HT-29 (cell line): ENCODE measurements at regions not wholly inside any gene's neighbourhood (a gene's known extent, or its start where the extent isn't known, plus 50 kb on each side); places are given as distances from the start of the nearest gene placed in this dataset.

ENCODE experiments used
- DNase-seq: peaks from one replicate; pipeline ENCODE4 v3.0.0-alpha.2; 2015; ENCODE audit warnings: low spot score

DNA sequence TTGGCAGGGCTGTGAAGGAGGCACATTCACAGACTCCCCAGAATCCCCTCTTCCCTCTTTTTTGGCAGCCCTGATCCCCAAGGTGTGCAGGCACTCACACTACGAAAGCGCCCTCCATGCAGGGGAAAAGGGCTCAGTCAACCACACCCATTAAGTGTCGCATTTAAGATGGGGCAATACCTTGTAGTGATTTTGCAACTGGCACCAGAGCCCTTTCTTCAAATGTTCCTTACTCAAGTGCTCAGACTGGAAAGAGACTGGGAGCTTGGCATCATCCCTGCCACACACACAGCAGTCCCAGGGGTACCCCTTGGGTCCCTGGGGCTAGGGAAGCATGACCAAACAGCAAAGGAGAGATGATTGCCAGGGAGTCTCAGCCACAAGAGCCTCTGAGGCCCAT is 190.1 kb downstream of the HAUS1 start:
- no peak for DNase-seq

DNA sequence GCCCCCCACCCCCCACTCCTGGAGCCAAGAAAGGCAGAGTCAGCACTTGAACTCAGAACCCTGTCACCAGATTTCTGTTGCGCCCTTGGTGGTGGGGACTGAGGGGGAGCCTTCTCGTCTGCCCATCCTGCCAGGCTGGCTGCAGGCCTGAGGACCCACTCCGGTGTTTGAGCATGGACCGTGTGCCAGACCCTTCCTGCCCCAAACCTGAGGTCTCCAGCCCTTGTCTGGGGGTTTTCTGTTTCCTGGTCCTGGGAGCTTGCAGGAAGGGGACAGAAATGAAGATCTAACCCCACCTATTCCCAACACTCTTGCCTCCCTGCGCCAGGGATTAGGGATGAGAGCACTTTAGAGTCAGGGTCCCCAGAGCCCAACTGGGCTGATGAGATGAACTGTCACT is 190.6 kb downstream of the HAUS1 start:
- no peak for DNase-seq

GRCh38 chr18:46295416-46295815 is 191.2 kb downstream of the HAUS1 start:
- no peak for DNase-seq

- DNase-seq, result no peak
These were observed 192.5 kb downstream of the HAUS1 start for GRCh38 chr18:46296656-46297055.

DNA sequence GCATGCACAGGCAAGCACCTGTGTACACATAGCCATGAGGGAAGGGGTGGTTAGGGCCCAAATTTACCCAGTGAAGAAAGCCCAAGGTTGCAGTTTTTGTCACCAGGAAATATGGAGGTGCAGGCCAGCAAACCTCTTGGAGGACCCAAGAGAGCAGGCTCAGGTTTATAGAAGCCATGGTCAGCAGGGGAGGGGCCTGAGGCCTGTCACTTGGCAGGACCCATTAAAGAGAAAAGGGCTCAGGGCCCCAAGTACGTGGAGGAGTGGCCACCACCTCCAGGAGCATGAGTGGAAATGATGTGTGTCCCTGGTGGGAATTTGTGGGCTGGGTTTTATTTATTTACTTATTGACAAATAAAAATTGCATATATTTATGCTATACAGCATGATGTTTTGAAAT is 192.9 kb downstream of the HAUS1 start:
- DNase-seq, result no peak

GRCh38 chr18:46297621-46298020 is 193.4 kb downstream of the HAUS1 start:
- no peak for DNase-seq

DNA sequence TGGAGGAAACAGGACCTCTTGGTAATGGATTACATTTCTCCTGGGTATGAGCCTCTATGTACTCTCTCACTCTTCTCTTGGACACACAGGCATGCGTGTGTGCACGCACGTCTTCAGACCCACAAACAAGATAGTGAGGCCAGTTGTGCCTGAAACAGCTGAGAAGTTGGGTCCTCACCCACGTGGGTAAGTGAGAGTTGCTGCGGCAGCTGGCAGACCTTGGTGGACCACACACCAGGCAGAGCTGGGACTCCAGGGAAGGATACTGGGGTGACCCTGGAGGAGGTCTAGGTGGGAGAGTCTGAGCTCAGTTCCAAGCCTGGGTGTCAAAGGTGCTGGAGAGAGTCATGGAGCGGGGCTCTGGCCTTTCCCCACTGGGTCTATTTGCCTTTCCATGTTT is 194.3 kb downstream of the HAUS1 start:
- DNase-seq, result no peak

DNA sequence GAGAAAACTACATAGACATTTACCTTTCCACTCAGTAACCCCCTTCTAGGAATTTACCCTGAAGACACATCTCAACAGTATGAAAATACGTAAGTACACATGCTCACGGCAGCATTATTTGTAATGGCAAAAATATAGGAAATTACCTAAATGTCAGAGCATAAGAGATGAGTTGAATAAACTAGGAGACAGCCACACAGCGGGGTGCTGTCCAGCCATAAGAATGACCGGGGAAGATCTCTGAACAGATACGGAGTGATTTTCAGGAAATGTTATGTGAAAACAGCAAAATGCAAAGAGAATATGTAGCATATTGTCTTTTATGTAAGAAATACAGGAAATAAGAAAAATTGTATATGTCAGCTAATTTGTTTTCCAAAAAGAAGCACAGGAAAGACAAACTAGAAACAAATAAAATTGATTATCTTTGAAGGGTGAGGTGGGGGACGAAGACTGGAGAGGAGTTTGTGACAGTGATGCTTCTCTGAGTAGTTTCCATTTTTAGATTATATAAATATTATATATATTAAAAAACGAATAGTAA is 195.4 kb downstream of the HAUS1 start:
- no peak for DNase-seq

GRCh38 chr18:46301081-46301480 is 196.9 kb downstream of the HAUS1 start:
- no peak for DNase-seq

DNA sequence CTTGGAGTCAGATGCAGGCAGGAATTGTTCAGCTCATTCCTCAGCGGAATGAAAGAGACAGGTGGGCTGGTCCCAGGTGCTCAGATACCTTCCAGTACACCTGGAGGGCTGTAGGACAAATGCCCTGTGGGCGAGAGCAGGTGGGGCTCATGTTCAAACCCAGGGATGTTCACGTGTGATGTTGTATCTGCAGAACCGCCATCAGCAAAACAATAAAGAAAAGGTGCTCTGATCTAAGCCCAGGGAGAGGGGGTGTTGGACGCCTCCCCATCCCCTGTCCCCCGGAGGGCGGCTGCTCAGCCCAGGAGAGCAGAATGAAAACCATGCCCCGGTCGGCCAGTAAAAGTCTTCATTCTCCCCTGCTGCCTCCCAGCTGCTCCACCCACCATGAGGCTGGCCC is 197.4 kb downstream of the HAUS1 start:
- DNase-seq, result no peak

DNA sequence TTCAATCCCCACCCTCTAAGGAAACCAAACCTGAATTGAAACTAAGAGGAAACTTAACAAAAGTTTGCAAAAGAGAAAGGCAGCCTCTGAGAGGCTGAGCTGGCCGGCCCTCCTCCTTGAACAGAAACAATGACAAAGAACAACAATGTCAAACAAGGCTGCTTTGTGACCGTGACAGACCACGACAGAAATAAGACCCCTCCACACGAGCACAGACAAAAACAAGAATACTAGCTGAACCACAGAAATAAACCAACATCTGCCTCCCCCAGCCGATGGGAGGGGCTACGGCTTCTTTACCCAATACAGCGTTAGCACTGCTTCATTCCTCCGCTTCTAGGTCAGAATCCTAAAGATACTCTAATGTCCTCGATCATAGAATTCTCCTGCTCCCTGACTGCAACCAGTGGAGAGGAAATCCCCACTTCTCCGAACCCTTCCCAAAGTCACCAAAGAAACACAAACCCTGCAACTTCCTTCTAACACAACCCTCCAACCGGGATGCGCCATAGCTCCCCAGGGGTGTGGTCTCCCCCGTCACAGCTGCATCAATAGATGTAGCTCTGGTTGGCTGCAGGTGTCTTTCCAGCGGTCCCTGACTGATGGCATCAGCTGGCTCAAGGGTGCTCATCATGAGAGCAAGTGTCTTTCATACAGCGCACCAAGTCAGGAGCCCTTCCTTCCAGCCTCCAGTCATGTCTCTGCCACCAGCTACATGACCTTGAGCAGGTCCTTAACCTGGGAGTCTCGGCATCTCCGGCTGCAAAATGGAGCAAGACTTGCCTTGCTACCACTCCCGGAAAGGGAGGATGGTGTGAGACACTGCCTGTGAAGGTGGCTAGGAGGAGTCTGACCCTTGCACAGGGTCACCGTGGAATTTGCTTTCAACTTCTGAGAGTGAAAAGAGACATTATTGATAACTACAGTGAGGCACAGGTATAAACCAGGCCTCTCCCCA is 198.6 kb downstream of the HAUS1 start:
- no peak for DNase-seq

- DNase-seq, result no peak
These were observed 206.1 kb downstream of the HAUS1 start for GRCh38 chr18:46310258-46310657.

DNA sequence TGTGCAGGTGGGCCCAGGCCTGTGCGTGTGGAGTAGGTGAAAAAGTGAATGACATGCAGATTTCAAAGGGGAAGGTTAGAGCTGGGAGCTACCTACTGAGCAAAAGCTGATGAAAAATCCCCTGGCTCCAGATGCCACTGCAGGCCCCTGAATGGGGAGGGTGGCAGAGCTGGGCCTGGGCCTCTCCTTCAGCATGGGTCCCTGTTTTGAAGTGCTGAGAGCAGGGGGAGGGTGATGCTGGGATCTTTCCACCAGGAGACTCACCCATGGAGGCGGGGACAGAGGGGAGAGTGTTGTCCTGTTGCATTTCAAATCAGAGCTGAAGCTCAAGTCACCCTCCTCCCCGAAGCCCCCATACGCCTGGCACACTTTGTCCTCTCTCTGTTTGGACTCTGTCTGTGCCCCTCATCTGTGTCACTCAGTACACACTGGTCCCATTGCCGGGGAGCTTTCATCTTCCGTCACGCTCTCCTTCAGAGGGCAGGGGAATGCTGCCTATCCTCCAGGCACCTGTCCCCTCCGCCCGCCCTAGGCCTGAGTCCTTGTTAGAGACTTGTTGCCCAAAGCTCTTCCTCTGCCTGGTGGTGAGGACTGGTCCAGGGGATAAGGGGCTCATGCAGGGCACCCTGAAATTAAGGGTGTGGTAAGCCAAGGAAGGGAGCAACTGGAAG is 206.6 kb downstream of the HAUS1 start:
- DNase-seq, result no peak

DNA sequence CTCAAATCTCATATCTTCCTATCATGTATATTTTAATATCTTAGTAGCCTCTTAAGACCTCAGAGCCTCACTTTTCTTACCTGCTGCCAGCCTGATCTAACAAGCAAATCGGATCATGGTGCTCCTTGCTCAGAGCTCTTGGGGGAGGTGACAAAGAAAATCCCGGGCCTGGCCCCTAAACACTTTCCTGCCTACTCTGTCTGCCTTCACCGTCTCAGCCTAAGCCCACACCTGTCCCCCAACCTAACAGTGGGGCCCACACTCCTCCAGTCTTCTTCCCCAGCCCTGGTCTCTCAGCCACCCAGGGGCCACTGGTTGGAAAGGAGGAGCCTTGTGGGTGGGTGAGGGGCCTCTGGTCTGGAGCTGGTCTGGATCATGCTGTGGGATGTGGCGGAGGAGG is 207.3 kb downstream of the HAUS1 start:
- DNase-seq, result no peak

DNA sequence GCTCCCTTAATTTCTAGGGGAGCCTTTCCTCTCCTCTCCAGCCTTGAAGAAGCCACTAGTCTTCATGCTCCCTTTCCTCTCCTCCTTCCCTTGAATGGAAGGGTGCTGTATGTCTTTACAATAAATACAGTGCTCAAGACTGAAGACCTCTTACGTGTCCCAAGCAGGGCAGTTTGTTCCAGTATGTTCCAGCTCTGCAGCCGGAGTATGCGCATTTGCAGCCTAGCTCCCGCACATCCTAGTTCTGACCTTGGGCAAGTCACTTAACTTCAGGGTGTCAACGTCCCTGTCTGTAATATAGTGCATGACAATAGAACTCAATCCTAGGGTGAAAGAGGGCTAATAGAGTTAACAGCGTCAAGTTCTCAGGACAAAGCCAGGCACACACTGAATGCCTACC is 208.0 kb downstream of the HAUS1 start:
- no peak for DNase-seq

DNA sequence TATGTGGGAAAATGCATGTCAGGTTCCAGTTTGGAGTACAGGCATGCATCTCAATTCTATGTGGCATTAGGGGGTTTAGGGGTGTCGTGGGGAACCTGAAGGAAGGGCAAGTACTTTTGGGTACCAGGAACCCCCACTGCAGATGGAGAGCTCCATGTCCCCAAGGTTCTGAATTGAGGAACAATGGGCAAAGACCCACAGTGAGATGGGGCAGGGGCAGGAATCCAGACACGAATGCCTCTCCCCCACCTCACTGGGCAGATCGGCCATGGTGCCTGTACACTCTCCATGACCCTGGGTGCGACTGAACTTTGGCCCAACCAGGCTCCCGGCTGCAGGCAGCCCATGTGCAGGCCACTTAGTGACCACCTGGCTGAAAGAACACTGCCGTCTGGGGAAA is 209.3 kb downstream of the HAUS1 start:
- no peak for DNase-seq

- no peak for DNase-seq
These were observed 209.8 kb downstream of the HAUS1 start for GRCh38 chr18:46314011-46314410.

DNA sequence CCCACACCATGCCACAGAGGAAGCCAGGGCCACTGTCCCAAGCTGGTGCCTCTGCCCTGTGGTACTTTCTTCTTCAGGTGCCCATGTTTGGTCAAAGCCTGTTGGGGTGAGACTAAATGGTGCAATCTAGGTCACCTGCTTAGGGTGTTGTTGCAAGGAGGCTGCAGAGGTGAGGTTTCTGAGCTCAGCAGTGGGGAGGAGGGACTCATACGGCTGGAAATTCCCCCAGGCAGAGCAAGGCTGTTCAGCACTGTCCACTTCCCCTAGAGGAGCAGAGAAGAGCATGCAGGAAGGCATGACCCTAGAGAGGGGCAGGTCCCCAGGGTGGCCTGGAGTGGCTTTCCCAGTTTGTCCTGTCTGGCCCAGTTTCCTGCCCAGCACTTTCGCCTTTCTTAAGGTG is 211.0 kb downstream of the HAUS1 start:
- no peak for DNase-seq

GRCh38 chr18:46318356-46318755 is 214.2 kb downstream of the HAUS1 start:
- no peak for DNase-seq

DNA sequence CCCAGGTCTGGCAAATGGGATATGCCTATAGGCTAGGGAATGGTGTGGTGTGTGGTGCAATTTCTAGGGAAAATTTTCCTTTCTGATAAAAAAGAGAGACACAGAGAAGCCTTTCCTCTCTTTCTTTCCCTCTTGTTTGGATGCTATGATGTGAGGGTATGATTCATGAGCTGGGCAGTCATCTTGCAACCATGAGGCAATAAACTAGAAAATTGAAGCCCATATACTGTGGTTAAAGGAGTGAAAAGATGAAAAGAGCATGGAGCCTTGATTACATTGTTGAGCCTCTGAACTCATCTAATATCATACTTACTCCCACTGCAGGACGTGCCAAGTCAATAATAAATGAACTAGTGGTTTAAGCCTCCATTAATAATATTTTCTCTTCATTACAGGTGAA is 215.6 kb downstream of the HAUS1 start:
- no peak for DNase-seq

- DNase-seq, result peak; percentile 7
These were observed 216.1 kb downstream of the HAUS1 start for GRCh38 chr18:46320297-46320696.

GRCh38 chr18:46320928-46321711 is 216.9 kb downstream of the HAUS1 start:
- peak; percentile 52 for DNase-seq
